ENCODE measurements at regions not wholly inside any gene's neighbourhood (a gene's known extent, or its start where the extent isn't known, plus 50 kb on each side); places are given as distances from the start of the nearest gene placed in this dataset.

DNA sequence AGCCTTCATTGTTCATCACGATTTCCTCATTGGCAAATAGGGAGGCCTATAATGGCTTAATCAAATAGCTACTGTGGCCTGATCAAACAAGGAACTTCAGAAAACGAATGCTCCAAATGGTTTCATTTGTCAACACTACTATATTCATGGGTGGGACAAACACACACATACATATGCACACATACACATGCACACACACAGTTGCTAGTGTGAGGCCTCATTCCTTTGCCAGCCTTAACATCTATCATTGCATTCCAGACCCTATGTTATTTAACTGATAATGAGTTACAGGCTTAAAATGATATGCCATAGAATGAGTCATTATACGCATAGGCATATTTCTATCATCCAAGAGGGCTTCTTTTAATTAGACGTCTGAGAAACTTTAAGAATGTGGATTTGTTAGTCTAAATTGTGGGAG is 140.2 kb downstream of the KLF5 start:
- Mint-ChIP-seq H3K4me3 (no peak overlapping the region), H3K9me3 (ENCODE audit: insufficient read depth) (no peaks in the 10 kb centered on the region), H3K36me3 (ENCODE audit: low read depth) (no peaks in the 10 kb centered on the region), H3K27ac (no peak overlapping the region), H3K4me1 (ENCODE audit: low read depth) (no peaks in the 10 kb centered on the region), H3K27me3 (ENCODE audit: low read depth) (peaks cover 6% of the 10 kb centered on the region)
- CTCF ChIA-PET = no interaction called here
- ATAC-seq = no peak
- no peak for DNase-seq
- POLR2A ChIA-PET = no interaction called here

DNA sequence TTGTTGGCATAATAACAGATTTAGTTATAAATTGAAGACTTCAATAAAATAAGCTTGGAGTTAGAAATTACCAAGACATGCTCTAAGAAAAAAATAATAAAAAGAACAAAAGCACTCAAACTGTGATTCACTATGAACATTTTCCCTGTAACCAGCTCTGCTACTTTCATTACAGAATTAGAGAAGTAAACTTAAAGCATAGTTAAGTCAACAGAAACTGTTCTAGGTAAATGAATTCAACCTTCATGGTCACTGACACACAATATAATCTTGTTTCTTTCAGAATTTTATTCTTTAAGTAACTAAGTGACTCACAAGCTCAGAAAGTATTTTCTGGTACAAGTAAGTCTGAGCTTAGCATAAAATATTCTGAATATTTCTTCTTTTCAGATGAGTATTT is 136.3 kb downstream of the KLF5 start:
- POLR2A ChIA-PET = no interaction called here
- Mint-ChIP-seq H3K36me3 (ENCODE audit: low read depth) (no peaks in the 10 kb centered on the region), H3K4me3 (no peak overlapping the region), H3K9me3 (ENCODE audit: insufficient read depth) (no peaks in the 10 kb centered on the region), H3K27ac (no peak overlapping the region), H3K4me1 (ENCODE audit: low read depth) (peaks cover 6% of the 10 kb centered on the region), H3K27me3 (ENCODE audit: low read depth) (no peaks in the 10 kb centered on the region)
- ATAC-seq = no peak
- no peak for DNase-seq
- CTCF ChIA-PET = no interaction called here

DNA sequence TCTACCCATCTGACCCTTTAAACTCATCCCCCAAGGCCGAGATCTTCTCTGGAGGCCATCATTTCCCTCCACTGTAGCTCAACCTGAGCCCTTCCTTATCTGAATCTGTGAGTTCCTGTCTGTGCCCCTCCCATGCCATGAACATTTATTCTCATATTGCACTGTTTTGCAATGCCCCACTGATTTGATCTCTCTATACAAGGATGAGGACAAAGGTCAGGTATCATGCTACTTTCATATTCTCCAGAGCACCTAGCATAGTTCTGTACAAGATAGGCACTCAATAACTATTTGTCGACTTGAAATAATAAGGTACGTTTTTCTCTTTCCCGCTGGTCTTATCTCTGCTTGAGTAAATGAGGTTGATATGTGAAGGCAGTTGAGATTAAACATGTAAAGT is 135.5 kb downstream of the KLF5 start:
- Mint-ChIP-seq H3K27ac (no peak overlapping the region), H3K4me1 (ENCODE audit: low read depth) (peaks cover 10% of the 10 kb centered on the region), H3K27me3 (ENCODE audit: low read depth) (peaks cover 2% of the 10 kb centered on the region), H3K9me3 (ENCODE audit: insufficient read depth) (no peaks in the 10 kb centered on the region), H3K36me3 (ENCODE audit: low read depth) (no peaks in the 10 kb centered on the region), H3K4me3 (no peak overlapping the region)
- CTCF ChIA-PET = no interaction called here
- ATAC-seq (no peak), DNase-seq (no peak)
- POLR2A ChIA-PET = no interaction called here

DNA sequence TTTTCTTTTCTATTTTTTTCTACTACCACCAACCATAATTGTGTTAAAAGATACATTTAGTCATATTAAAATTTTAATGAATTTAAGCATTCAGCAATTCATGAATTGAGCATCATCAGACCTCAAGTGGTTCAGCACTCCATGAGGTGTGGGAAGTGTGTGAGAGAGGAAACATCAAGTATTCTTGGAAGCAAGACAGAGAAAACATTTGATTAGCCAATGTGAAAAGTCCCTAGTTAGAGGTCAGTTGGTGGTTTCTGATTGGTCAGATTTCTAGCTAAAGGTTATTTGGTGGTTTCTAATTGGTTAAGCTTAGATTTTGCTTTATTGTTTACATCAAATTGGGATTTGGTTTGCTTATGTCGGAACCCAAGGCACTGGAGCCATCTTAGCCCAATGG is 134.7 kb downstream of the KLF5 start:
- Mint-ChIP-seq H3K27ac (no peak overlapping the region), H3K9me3 (ENCODE audit: insufficient read depth) (no peaks in the 10 kb centered on the region), H3K27me3 (ENCODE audit: low read depth) (peaks cover 2% of the 10 kb centered on the region), H3K4me3 (no peak overlapping the region), H3K36me3 (ENCODE audit: low read depth) (no peaks in the 10 kb centered on the region), H3K4me1 (ENCODE audit: low read depth) (peaks cover 10% of the 10 kb centered on the region)
- CTCF ChIA-PET = no interaction called here
- POLR2A ChIA-PET = no interaction called here
- DNase-seq (no peak), ATAC-seq (no peak)

DNA sequence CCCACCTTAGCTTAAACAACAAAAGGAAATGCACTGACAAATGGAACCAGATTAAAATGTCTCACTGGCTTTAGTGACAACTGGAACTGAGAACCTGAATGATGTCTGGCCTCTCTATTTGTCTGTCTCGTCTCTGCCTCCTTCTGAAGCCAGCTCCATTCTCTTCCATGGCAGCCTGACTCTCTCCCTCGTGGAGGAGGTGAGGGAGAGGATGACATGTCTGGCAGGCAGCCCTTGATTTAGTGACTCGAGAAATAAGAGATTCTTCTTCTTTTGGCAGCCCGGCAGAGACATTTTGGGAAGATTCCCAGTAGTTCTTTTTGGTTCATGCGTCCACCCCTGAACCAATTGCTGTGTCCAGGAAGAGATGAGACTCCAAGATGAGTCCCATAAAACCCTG is 131.7 kb downstream of the KLF5 start:
- Mint-ChIP-seq H3K36me3 (ENCODE audit: low read depth) (no peaks in the 10 kb centered on the region), H3K4me3 (no peak overlapping the region), H3K4me1 (ENCODE audit: low read depth) (peaks cover 10% of the 10 kb centered on the region), H3K27me3 (ENCODE audit: low read depth) (peaks cover 2% of the 10 kb centered on the region), H3K9me3 (ENCODE audit: insufficient read depth) (no peaks in the 10 kb centered on the region), H3K27ac (no peak overlapping the region)
- ChIA-PET CTCF (interaction anchor here (0.7 kb wide), 1 partner anchor 520 kb away, joined by 3 read pairs; no protein-coding TSS in a partner anchor), POLR2A (interaction anchor here (0.6 kb wide), 1 partner anchor 149 kb away, joined by 3 read pairs; no protein-coding TSS in a partner anchor)
- DNase-seq (no peak), ATAC-seq (no peak)

DNA sequence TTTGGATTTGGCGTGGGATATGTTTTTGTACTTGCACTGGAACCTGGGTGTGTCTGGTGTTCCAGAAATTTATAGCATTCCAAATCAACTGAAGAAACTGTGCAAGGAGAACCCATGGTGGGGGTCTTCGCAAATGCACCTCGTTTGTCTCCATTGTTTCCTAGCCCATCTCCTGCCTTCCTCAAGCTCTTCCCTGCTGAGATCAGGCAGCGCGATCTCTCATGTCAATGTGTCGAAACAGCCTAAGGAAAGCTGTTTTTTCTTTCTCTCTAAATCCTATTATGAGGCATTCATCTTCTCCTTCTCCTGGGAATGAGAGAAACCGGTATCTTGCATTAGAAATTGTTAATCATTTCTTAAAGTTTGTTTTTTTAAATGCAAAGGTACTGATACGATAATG is 131.0 kb downstream of the KLF5 start:
- Mint-ChIP-seq H3K36me3 (ENCODE audit: low read depth) (no peaks in the 10 kb centered on the region), H3K27ac (no peak overlapping the region), H3K9me3 (ENCODE audit: insufficient read depth) (no peaks in the 10 kb centered on the region), H3K4me3 (no peak overlapping the region), H3K27me3 (ENCODE audit: low read depth) (peaks cover 2% of the 10 kb centered on the region), H3K4me1 (ENCODE audit: low read depth) (peaks cover 10% of the 10 kb centered on the region)
- CTCF ChIA-PET = no interaction called here
- POLR2A ChIA-PET = no interaction called here
- DNase-seq (no peak), ATAC-seq (no peak)

DNA sequence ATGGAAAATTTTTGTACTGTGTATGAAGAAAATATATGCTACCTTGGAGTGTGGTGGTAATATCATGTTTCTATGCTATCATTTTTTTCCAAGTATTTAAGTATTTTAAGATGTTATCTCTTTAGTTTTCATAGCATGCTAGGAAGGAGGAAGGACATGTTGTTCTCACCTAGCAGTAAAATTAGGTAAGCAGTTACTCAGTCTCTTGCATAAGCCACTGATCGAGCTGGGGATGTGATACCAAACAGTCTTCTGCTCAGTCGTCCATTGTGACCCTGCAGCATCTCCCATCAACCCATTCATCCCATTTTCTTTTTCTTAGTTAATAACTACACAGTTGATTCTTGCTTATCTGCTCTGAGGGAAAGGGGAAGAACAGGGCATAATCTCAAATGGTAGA is 130.6 kb downstream of the KLF5 start:
- peaks cover 2% of the 10 kb centered on the region for H3K27me3 Mint-ChIP-seq (ENCODE audit: low read depth)
- CTCF ChIA-PET = no interaction called here

DNA sequence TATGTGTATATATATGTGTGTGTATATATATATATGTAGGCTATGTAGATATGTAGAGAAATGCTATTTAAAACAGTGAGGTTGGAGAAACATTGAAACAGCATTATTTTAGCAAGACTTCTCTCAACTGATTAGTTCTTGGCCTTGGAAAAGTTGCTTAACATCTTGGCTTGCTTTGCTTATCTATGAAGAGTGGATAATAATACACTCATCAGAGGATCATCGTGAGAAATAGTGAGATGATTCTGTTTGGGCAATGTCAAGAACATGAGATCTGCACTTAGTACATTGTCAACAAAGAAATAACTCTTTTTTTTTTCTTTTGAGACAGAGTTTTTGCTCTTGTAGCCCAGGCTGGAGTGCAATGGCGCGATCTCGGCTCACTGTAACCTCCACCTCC is 128.3 kb downstream of the KLF5 start:
- no peak overlapping the region for H3K27ac Mint-ChIP-seq
- peaks cover 2% of the 10 kb centered on the region for H3K27me3 Mint-ChIP-seq (ENCODE audit: low read depth)
- peaks cover 10% of the 10 kb centered on the region for H3K4me1 Mint-ChIP-seq (ENCODE audit: low read depth)
- no peaks in the 10 kb centered on the region for H3K9me3 Mint-ChIP-seq (ENCODE audit: insufficient read depth)
- ATAC-seq (no peak), DNase-seq (no peak)
- H3K36me3 Mint-ChIP-seq (ENCODE audit: low read depth) = no peaks in the 10 kb centered on the region
- ChIA-PET POLR2A (no interaction called here), CTCF (no interaction called here)
- no peak overlapping the region for H3K4me3 Mint-ChIP-seq

More for the DNA sequence above, 130.6 kb downstream of the KLF5 start:
- H3K4me1 Mint-ChIP-seq (ENCODE audit: low read depth) = peaks cover 10% of the 10 kb centered on the region
- POLR2A ChIA-PET = no interaction called here
- H3K36me3 Mint-ChIP-seq (ENCODE audit: low read depth) = no peaks in the 10 kb centered on the region
- H3K9me3 Mint-ChIP-seq (ENCODE audit: insufficient read depth) = no peaks in the 10 kb centered on the region
- H3K4me3 Mint-ChIP-seq = no peak overlapping the region
- no peak overlapping the region for H3K27ac Mint-ChIP-seq
- DNase-seq (no peak), ATAC-seq (no peak)

DNA sequence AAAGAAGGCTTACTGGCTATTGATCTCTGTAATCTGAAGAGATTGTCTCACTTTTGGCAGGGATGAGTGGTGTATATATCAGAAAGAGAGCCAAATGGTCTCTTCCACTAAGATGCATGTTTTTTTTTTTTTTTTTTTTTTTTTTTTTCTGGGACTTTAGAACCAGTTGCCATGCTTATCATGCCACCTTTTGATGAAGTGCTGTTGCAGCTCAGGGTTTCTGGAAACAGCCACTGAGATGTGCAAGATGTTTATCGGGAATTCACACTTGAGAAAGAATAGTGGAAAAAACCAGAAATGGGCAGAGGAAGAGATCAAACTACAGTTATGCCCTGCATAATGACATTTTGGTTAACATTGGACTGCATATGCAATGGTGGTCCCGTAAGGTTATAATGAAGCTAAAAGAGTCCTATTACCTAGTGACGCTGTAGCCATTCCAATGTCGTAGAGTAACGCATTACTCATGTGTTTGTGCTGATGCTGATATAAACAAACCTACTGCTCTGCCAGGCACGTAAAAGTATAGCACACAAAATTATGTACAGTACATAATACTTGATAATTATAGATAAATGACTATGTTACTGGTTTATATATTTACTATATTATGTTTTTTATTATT is 121.0 kb downstream of the KLF5 start:
- POLR2A ChIA-PET = no interaction called here
- Mint-ChIP-seq H3K9me3 (ENCODE audit: insufficient read depth) (no peaks in the 10 kb centered on the region), H3K36me3 (ENCODE audit: low read depth) (no peaks in the 10 kb centered on the region), H3K4me1 (ENCODE audit: low read depth) (no peaks in the 10 kb centered on the region), H3K27ac (no peak overlapping the region), H3K27me3 (ENCODE audit: low read depth) (no peaks in the 10 kb centered on the region), H3K4me3 (no peak overlapping the region)
- DNase-seq = no peak
- ATAC-seq = no peak
- CTCF ChIA-PET = no interaction called here

DNA sequence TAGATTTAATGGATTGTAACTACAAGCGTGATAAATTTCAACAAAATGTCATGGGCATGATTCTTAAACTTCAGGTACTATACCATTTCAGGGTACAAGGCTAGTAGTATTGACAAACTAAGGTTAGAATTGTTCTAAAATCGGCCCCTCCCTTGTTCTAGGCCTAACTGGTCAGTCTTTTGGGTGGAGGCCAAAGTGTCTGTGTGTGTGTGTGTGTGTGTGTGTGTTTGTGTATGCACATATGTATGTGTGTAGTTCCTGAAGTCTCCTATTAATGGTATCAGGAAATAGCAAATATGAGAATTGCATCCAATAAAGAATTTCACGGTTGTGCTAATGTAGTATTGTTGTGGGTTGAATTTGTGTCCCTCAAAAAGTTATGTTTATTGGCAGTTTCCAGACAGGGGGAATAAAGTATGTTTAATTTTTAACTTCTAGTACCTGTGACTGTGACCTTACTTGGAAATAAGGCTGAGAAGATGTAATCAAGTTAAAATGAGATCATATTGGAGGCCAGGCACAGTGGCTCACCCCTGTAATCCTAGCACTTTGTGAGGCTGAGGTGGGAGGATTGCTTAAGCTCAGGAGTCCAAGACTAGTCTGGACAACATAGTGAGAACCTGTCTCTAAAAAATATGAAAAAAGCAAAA is 119.2 kb downstream of the KLF5 start:
- Mint-ChIP-seq H3K27ac (no peak overlapping the region), H3K4me1 (ENCODE audit: low read depth) (no peaks in the 10 kb centered on the region), H3K4me3 (no peak overlapping the region), H3K36me3 (ENCODE audit: low read depth) (no peaks in the 10 kb centered on the region), H3K27me3 (ENCODE audit: low read depth) (no peaks in the 10 kb centered on the region), H3K9me3 (ENCODE audit: insufficient read depth) (no peaks in the 10 kb centered on the region)
- ATAC-seq (no peak), DNase-seq (no peak)
- ChIA-PET POLR2A (no interaction called here), CTCF (no interaction called here)

DNA sequence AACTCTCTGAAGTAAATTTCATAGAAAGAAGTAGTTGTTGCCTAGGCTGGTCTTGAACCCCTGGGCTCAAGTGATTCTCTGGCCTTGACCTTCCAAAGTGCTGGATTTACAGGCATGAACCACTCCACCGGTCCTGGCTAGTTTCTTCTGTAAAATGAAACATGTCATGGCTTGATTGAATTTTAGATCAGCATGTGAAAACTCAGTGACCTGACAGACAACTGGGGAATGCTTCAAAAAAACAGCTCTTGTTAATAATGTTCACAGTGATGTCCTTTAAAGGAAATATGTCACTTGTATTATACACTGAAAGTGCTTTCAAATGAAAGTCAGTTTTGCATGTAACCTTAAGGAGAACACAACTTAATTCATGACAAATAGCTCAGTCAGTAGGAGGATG is 118.2 kb downstream of the KLF5 start:
- ATAC-seq (no peak), DNase-seq (no peak)
- H3K4me1 Mint-ChIP-seq (ENCODE audit: low read depth) = no peaks in the 10 kb centered on the region
- no peaks in the 10 kb centered on the region for H3K27me3 Mint-ChIP-seq (ENCODE audit: low read depth)
- CTCF ChIA-PET = interaction anchor here (0.7 kb wide), 1 partner anchor 23 kb away, joined by 3 read pairs; no protein-coding TSS in a partner anchor
- POLR2A ChIA-PET = no interaction called here
- no peaks in the 10 kb centered on the region for H3K9me3 Mint-ChIP-seq (ENCODE audit: insufficient read depth)
- H3K4me3 Mint-ChIP-seq = no peak overlapping the region
- no peaks in the 10 kb centered on the region for H3K36me3 Mint-ChIP-seq (ENCODE audit: low read depth)
- no peak overlapping the region for H3K27ac Mint-ChIP-seq

DNA sequence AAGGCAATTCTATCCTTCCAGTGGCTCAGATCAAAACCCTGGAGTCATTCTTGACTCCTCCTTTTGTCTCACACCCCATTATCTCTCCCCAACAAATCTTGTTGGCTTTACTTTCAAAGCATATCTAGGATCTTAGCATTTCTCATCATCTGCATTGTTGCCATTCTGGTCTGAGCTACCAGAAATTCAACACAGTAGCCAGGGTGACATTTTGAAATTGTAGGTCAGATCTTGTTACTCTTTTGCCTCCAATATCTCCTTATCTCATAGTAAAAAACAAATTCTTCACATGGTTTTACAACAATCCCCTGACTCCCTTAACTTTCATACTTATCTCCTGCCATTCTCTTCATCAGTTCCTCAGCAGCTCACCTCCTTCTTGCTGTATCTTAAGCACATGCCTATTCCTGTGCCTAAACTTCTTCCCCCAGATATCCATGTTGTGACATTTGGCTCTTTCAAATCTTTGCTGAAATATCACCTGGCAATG is 115.8 kb downstream of the KLF5 start:
- no peak for DNase-seq
- ChIA-PET POLR2A (no interaction called here), CTCF (no interaction called here)
- Mint-ChIP-seq H3K9me3 (ENCODE audit: insufficient read depth) (no peaks in the 10 kb centered on the region), H3K4me3 (no peak overlapping the region), H3K4me1 (ENCODE audit: low read depth) (peaks cover 2% of the 10 kb centered on the region), H3K27me3 (ENCODE audit: low read depth) (no peaks in the 10 kb centered on the region), H3K27ac (no peak overlapping the region), H3K36me3 (ENCODE audit: low read depth) (no peaks in the 10 kb centered on the region)
- ATAC-seq = no peak
